ENCODE measurements at regions not wholly inside any gene's neighbourhood (a gene's known extent, or its start where the extent isn't known, plus 50 kb on each side); places are given as distances from the start of the nearest gene placed in this dataset.

DNA sequence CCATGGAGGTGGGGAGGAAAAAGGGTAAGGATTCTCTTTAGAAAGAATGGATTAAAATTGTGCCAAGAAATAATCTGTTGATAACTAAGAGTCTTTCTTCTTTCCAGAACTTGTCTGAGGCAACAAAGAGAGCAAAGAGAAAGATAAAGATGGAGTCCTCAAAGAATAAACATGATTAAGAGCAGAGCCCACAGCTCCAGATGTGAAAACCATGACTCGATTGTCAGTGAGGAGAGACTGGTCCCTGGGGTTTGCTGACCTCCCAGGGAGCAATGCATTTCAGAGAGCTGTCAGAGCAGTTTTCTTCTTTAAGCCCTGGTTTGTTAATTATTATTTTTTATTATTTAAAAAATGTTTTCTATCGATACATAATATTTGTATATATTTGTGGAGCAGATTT is 74.6 kb downstream of the TMEM100 start:
- TF ChIP-seq OSR1 (CRISPR knock-in tag; IDR thresholded peaks at IDR 0.05) (no peak), ZNF8 (CRISPR knock-in tag; IDR thresholded peaks at IDR 0.05) (no peak), GLIS3 (CRISPR knock-in tag; IDR thresholded peaks at IDR 0.05) (no peak), ZFP3 (CRISPR knock-in tag; IDR thresholded peaks at IDR 0.05) (no peak), RARB (CRISPR knock-in tag; IDR thresholded peaks at IDR 0.05) (no peak), BACH2 (CRISPR knock-in tag; IDR thresholded peaks at IDR 0.05; ENCODE audit: borderline replicate concordance) (no peak)
- TF ChIP-seq, protein P1, sequence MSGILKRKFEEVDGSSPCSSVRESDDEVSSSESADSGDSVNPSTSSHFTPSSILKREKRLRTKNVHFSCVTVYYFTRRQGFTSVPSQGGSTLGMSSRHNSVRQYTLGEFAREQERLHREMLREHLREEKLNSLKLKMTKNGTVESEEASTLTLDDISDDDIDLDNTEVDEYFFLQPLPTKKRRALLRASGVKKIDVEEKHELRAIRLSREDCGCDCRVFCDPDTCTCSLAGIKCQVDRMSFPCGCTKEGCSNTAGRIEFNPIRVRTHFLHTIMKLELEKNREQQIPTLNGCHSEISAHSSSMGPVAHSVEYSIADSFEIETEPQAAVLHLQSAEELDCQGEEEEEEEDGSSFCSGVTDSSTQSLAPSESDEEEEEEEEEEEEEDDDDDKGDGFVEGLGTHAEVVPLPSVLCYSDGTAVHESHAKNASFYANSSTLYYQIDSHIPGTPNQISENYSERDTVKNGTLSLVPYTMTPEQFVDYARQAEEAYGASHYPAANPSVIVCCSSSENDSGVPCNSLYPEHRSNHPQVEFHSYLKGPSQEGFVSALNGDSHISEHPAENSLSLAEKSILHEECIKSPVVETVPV (CRISPR knock-in tag; IDR thresholded peaks at IDR 0.05) = no peak
- TF ChIP-seq, protein P2, sequence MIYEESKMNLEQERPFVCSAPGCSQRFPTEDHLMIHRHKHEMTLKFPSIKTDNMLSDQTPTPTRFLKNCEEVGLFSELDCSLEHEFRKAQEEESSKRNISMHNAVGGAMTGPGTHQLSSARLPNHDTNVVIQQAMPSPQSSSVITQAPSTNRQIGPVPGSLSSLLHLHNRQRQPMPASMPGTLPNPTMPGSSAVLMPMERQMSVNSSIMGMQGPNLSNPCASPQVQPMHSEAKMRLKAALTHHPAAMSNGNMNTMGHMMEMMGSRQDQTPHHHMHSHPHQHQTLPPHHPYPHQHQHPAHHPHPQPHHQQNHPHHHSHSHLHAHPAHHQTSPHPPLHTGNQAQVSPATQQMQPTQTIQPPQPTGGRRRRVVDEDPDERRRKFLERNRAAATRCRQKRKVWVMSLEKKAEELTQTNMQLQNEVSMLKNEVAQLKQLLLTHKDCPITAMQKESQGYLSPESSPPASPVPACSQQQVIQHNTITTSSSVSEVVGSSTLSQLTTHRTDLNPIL (CRISPR knock-in tag; IDR thresholded peaks at IDR 0.05; ENCODE audit: low read depth) = no peak
- ATAC-seq = no peak

DNA sequence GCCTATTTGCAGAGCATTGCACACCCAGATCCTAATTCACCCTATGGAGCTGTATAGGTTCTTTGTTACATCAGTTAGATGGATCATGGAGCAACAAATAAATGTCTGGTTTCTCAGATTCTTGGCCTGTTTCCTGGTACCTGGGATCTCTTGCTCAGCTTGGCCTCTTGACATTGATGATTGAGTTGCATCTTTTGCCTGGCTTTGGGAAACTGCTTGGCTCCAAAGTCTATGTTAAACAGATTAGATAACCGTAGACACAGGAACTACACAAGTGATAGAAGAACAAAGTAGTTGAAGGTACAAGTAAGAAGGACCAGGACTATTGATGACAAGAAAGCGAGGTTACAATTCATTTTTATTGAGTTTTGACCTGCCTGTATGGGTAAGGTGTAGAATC is 77.3 kb downstream of the TMEM100 start:
- TF ChIP-seq ZNF8 (CRISPR knock-in tag; IDR thresholded peaks at IDR 0.05) = no peak
- TF ChIP-seq, protein P3, sequence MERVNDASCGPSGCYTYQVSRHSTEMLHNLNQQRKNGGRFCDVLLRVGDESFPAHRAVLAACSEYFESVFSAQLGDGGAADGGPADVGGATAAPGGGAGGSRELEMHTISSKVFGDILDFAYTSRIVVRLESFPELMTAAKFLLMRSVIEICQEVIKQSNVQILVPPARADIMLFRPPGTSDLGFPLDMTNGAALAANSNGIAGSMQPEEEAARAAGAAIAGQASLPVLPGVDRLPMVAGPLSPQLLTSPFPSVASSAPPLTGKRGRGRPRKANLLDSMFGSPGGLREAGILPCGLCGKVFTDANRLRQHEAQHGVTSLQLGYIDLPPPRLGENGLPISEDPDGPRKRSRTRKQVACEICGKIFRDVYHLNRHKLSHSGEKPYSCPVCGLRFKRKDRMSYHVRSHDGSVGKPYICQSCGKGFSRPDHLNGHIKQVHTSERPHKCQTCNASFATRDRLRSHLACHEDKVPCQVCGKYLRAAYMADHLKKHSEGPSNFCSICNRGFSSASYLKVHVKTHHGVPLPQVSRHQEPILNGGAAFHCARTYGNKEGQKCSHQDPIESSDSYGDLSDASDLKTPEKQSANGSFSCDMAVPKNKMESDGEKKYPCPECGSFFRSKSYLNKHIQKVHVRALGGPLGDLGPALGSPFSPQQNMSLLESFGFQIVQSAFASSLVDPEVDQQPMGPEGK (CRISPR knock-in tag; IDR thresholded peaks at IDR 0.05; ENCODE audit: borderline replicate concordance) = no peak
- TF ChIP-seq ISL1 (CRISPR knock-in tag; IDR thresholded peaks at IDR 0.05) = no peak
- TF ChIP-seq PPARA (CRISPR knock-in tag; IDR thresholded peaks at IDR 0.05; ENCODE audit: borderline replicate concordance) = no peak
- no peak for TF ChIP-seq ARNTL (CRISPR knock-in tag; IDR thresholded peaks at IDR 0.05; ENCODE audit: borderline replicate concordance, low read depth)
- TF ChIP-seq CSDC2 (CRISPR knock-in tag; IDR thresholded peaks at IDR 0.05) = no peak
- no peak for TF ChIP-seq BACH2 (CRISPR knock-in tag; IDR thresholded peaks at IDR 0.05; ENCODE audit: borderline replicate concordance)
- no peak for TF ChIP-seq ZNF70 (CRISPR knock-in tag; IDR thresholded peaks at IDR 0.05)
- TF ChIP-seq RARB (CRISPR knock-in tag; IDR thresholded peaks at IDR 0.05) = no peak
- no peak for TF ChIP-seq ZFP3 (CRISPR knock-in tag; IDR thresholded peaks at IDR 0.05)
- TF ChIP-seq TOX (CRISPR knock-in tag; IDR thresholded peaks at IDR 0.05; ENCODE audit: borderline replicate concordance) = no peak
- no peak for TF ChIP-seq ZNF565 (CRISPR knock-in tag; conservative IDR thresholded peaks at IDR 0.05; ENCODE audit: low read depth)
- TF ChIP-seq, protein P4, sequence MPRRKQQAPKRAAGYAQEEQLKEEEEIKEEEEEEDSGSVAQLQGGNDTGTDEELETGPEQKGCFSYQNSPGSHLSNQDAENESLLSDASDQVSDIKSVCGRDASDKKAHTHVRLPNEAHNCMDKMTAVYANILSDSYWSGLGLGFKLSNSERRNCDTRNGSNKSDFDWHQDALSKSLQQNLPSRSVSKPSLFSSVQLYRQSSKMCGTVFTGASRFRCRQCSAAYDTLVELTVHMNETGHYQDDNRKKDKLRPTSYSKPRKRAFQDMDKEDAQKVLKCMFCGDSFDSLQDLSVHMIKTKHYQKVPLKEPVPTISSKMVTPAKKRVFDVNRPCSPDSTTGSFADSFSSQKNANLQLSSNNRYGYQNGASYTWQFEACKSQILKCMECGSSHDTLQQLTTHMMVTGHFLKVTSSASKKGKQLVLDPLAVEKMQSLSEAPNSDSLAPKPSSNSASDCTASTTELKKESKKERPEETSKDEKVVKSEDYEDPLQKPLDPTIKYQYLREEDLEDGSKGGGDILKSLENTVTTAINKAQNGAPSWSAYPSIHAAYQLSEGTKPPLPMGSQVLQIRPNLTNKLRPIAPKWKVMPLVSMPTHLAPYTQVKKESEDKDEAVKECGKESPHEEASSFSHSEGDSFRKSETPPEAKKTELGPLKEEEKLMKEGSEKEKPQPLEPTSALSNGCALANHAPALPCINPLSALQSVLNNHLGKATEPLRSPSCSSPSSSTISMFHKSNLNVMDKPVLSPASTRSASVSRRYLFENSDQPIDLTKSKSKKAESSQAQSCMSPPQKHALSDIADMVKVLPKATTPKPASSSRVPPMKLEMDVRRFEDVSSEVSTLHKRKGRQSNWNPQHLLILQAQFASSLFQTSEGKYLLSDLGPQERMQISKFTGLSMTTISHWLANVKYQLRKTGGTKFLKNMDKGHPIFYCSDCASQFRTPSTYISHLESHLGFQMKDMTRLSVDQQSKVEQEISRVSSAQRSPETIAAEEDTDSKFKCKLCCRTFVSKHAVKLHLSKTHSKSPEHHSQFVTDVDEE (CRISPR knock-in tag; IDR thresholded peaks at IDR 0.05) = no peak
- TF ChIP-seq, protein P1 (CRISPR knock-in tag; IDR thresholded peaks at IDR 0.05) = no peak
- no peak for TF ChIP-seq TCF4 (CRISPR knock-in tag; IDR thresholded peaks at IDR 0.05; ENCODE audit: borderline replicate concordance)
- no peak for TF ChIP-seq OSR1 (CRISPR knock-in tag; IDR thresholded peaks at IDR 0.05)
- TF ChIP-seq, protein P2 (CRISPR knock-in tag; IDR thresholded peaks at IDR 0.05; ENCODE audit: low read depth) = no peak
- no peak for TF ChIP-seq GLIS3 (CRISPR knock-in tag; IDR thresholded peaks at IDR 0.05)
- no peak for ATAC-seq

DNA sequence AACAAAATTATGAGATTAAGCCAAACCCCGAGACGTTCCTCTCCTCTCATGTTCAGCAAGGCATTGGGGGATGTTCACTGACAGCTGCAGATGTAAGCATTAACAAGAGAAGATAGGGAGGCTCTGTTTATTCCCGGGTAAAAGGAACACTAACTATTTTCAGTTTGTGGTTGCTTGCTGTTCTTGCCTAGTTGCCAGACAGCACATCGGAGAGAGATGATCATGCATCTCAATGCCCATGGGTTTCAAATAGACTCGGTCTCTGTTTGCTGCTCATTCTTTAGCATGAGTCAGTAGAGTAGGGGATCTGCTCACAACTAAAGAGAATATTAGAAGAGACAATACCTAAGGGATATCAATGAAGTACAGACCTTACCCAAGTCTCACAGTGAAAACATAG is 78.3 kb downstream of the TMEM100 start:
- no peak for ATAC-seq
- TF ChIP-seq BACH2 (CRISPR knock-in tag; IDR thresholded peaks at IDR 0.05; ENCODE audit: borderline replicate concordance) (no peak), CSDC2 (CRISPR knock-in tag; IDR thresholded peaks at IDR 0.05) (no peak), ZNF8 (CRISPR knock-in tag; IDR thresholded peaks at IDR 0.05) (no peak), ZC3H10 (CRISPR knock-in tag; IDR thresholded peaks at IDR 0.05) (no peak), RARB (CRISPR knock-in tag; IDR thresholded peaks at IDR 0.05) (no peak), ARNTL (CRISPR knock-in tag; IDR thresholded peaks at IDR 0.05; ENCODE audit: borderline replicate concordance, low read depth) (no peak), ISL1 (CRISPR knock-in tag; IDR thresholded peaks at IDR 0.05) (no peak), ZFP3 (CRISPR knock-in tag; IDR thresholded peaks at IDR 0.05) (no peak), PPARA (CRISPR knock-in tag; IDR thresholded peaks at IDR 0.05; ENCODE audit: borderline replicate concordance) (no peak)
- TF ChIP-seq, protein P5, sequence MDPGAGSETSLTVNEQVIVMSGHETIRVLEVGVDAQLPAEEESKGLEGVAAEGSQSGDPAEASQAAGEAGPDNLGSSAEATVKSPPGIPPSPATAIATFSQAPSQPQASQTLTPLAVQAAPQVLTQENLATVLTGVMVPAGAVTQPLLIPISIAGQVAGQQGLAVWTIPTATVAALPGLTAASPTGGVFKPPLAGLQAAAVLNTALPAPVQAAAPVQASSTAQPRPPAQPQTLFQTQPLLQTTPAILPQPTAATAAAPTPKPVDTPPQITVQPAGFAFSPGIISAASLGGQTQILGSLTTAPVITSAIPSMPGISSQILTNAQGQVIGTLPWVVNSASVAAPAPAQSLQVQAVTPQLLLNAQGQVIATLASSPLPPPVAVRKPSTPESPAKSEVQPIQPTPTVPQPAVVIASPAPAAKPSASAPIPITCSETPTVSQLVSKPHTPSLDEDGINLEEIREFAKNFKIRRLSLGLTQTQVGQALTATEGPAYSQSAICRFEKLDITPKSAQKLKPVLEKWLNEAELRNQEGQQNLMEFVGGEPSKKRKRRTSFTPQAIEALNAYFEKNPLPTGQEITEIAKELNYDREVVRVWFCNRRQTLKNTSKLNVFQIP (CRISPR knock-in tag; IDR thresholded peaks at IDR 0.05; ENCODE audit: borderline replicate concordance, low read depth) = no peak
- TF ChIP-seq, protein P3 (CRISPR knock-in tag; IDR thresholded peaks at IDR 0.05; ENCODE audit: borderline replicate concordance) = no peak

All from SK-N-SH treated with all-trans-retinoic acid at 6 μM for 48 hours (cell line).